SK-N-SH (cell line): ENCODE measurements at regions not wholly inside any gene's neighbourhood (a gene's known extent, or its start where the extent isn't known, plus 50 kb on each side); places are given as distances from the start of the nearest gene placed in this dataset.

ENCODE experiments used
- CTCF ChIP-seq: fragments of 200-600 bp; sonication (generic); IDR thresholded peaks from 2 replicates; pipeline ENCODE4 v1.6.1; 2017; ENCODE audit warnings: antibody characterized with exemption, mild to moderate bottlenecking, moderate library complexity
- FOSL2 ChIP-seq: IDR thresholded peaks from 2 replicates; pipeline ENCODE4 v1.4.0; 2012; ENCODE audit warnings: low read depth, mild to moderate bottlenecking, moderate library complexity, borderline replicate concordance
- MAX ChIP-seq: IDR thresholded peaks from 2 replicates; pipeline ENCODE4 v1.4.0; 2012; ENCODE audit warnings: low read depth
- SIN3A ChIP-seq: IDR thresholded peaks from 2 replicates; pipeline ENCODE4 v1.6.1; 2012; ENCODE audit warnings: low read depth, mild to moderate bottlenecking, low read length, moderate library complexity, borderline replicate concordance

- TF ChIP-seq MAX (no peak), FOSL2 (no peak), CTCF (no peak), SIN3A (no peak)
Measured at GRCh38 chr11:15434529-15434928, 319.8 kb downstream of the INSC start.
